ENCODE measurements at regions not wholly inside any gene's neighbourhood (a gene's known extent, or its start where the extent isn't known, plus 50 kb on each side); places are given as distances from the start of the nearest gene placed in this dataset.
"Not testable (repeated sequence)": the region's sequence is repeated elsewhere in the genome, so short reads cannot be mapped to it uniquely, and the experiment has no call there.

DNA sequence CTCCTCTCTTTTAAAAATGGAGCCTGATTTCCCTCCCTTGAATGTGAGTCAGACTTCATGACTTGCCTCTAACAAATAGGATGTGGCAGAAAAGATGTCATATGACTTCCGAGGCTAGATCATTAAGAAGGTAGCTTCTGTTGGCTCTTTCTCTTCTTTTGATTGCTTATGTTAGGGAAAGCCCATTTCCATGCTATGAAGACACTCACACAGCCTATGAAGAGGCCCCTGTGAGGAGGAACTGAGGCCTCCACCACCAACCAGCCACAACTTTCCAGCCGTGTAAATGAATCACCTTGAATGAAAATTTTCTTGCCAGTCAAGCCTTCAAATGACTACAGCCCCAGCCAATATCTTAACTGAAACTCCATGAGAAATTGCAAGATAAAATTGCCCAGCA is 413.4 kb downstream of the TMEM38B start:
- TF ChIP-seq, protein P1, sequence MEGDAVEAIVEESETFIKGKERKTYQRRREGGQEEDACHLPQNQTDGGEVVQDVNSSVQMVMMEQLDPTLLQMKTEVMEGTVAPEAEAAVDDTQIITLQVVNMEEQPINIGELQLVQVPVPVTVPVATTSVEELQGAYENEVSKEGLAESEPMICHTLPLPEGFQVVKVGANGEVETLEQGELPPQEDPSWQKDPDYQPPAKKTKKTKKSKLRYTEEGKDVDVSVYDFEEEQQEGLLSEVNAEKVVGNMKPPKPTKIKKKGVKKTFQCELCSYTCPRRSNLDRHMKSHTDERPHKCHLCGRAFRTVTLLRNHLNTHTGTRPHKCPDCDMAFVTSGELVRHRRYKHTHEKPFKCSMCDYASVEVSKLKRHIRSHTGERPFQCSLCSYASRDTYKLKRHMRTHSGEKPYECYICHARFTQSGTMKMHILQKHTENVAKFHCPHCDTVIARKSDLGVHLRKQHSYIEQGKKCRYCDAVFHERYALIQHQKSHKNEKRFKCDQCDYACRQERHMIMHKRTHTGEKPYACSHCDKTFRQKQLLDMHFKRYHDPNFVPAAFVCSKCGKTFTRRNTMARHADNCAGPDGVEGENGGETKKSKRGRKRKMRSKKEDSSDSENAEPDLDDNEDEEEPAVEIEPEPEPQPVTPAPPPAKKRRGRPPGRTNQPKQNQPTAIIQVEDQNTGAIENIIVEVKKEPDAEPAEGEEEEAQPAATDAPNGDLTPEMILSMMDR (IDR thresholded peaks at IDR 0.05; ENCODE audit: low read length, missing control alignments): no peak
- no peak for DNase-seq (ENCODE audit: low read depth)
- H3K4me3 ChIP-seq (replicated peaks; ENCODE audit: low read depth, low read length): no peak overlapping the region

DNA sequence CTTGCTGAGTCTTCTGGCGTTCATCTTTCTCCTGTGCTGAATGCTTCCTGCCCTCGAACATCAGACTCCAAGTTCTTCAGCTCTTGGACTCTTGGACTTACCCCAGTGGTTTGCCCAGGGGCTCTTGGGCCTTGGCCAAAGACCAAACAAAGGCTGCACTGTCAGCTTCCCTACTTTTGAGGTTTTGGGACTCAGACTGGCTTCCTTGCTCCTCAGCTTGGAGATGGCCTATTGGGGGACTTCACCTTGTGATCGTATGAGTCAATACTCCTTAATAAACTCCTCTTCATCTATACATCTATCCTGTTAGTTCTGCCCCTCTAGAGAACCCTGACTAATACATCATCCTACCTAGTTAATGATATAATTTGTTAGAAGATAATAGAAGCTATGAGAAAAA is 415.4 kb downstream of the TMEM38B start:
- not testable (repeated sequence) for H3K4me3 ChIP-seq (replicated peaks; ENCODE audit: low read depth, low read length); DNase-seq (ENCODE audit: low read depth)

DNA sequence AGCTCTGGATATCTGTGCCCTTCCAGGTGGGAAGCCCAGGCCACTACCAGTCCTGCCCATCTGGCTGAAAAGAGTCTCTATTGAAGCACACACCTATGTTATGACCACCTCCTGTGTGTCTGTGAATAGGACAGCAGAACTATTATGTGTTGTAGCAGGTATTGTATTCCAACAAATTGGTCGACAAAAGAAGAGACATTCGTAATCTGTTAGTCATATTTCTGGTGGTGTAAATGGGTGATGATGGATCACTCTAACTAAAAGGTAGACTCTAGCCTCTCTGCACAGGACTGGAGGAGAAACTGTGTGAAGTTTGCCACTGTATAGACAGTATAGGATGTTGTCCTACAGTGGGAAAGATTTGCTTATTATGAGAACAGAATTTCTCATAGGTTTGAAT is 416.1 kb downstream of the TMEM38B start:
- DNase-seq (ENCODE audit: low read depth): no peak
- TF ChIP-seq, protein P1 (IDR thresholded peaks at IDR 0.05; ENCODE audit: low read length, missing control alignments): no peak
- no peak overlapping the region for H3K4me3 ChIP-seq (replicated peaks; ENCODE audit: low read depth, low read length)

DNA sequence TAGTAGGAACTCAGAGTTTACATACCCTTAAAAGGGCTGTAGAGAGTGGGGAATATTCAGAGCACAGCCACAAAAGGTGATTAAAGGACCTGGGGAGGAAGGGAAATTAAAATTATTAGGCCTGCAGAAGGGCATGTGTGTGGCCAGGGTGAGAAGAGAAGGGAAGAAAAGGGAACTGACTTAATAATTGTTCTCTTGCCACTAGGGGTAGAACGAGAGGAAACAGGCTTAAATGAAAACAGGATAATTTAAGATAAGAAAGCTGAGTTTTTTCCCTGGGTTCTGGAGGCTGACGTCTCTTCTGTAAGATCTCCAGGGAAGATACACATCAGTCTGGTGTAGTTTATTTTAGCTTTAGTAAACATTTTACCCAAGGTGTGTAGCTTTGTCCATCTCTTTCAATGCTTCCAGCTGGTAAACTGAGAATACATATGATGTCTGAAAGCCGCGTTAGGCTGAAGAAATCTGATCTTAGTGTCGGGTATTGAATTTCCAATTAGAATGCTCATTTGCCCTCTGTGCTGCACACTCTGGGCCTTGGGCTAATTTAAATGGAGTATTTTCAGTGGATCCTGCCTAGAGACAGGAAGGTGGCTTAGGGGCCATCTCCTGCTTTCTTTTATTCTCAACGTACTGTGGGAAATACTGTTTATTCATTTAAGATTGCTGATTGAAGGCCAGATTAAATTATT is 416.8 kb downstream of the TMEM38B start:
- TF ChIP-seq, protein P1 (IDR thresholded peaks at IDR 0.05; ENCODE audit: low read length, missing control alignments): no peak
- DNase-seq (ENCODE audit: low read depth): no peak

DNA sequence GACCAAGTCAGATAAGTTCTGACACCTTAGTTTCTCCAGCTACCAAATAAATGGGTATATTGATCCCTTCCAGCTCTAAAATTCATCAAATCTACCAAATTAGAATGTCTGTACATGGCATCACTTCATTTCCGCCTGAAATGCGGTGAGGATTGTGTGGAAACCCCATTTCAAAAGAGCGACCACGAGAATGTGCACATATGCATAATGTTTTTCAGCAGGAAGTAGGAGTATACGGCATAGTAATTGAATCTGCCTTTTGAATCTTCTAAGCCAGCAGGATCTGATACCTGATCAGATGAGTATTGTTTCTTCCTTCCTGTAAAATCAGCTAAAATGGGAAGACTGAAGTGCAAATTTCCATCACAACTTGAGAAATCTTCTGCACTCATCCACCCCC is 418.6 kb downstream of the TMEM38B start:
- DNase-seq (ENCODE audit: low read depth): no peak
- H3K4me3 ChIP-seq (replicated peaks; ENCODE audit: low read depth, low read length): no peak overlapping the region
- TF ChIP-seq, protein P1 (IDR thresholded peaks at IDR 0.05; ENCODE audit: low read length, missing control alignments): no peak

More for the DNA sequence above, 416.8 kb downstream of the TMEM38B start:
- no peak overlapping the region for H3K4me3 ChIP-seq (replicated peaks; ENCODE audit: low read depth, low read length)

DNA sequence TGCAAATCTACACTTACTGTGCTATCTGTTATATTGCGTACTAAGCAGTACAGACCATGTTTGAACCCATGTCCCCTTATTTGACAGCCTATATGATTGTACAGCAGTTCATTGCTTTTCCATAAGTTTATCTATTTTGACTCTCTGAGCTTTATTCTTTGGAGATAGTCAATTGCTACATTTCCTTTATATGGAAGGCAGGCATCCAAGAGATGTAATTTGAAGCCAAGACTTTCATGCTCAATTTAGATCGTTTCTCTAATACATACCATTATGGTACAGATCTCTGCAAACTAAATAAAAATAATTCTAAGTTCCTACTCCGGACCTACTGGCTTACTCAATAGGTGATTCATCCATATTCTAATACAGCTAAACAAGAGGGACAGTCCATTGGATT is 424.8 kb downstream of the TMEM38B start:
- DNase-seq (ENCODE audit: low read depth): no peak
- TF ChIP-seq, protein P1 (IDR thresholded peaks at IDR 0.05; ENCODE audit: low read length, missing control alignments): no peak
- no peak overlapping the region for H3K4me3 ChIP-seq (replicated peaks; ENCODE audit: low read depth, low read length)

DNA sequence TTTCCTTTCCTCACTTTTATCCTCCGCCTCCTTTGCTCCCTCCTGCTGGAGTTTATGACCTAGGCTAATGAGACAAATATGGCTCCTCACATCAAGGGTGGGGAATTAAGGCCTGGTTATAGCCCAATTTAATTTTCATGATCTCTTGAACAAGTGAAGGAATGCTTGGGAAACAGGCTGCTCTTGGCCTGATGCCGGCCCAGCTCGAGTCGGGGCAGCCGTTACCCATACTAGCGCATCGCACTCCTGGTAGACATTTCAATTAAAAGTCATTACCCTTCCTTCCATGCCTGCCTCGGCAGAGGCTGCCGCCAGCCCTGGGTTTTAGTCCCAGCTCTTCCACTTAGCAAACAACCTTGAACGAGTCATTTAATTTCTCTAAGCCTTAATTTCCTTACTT is 425.7 kb downstream of the TMEM38B start:
- DNase-seq (ENCODE audit: low read depth): no peak
- TF ChIP-seq, protein P1 (IDR thresholded peaks at IDR 0.05; ENCODE audit: low read length, missing control alignments): no peak
- H3K4me3 ChIP-seq (replicated peaks; ENCODE audit: low read depth, low read length): no peak overlapping the region

Data from fibroblast of pulmonary artery (primary cell).